GM12878 (cell line): ENCODE measurements at regions not wholly inside any gene's neighbourhood (a gene's known extent, or its start where the extent isn't known, plus 50 kb on each side); places are given as distances from the start of the nearest gene placed in this dataset. TPM values are rescaled to one million over a fixed set of nuclear protein-coding genes. Genes with fewer than 3 reads are reported as not detected.

Source experiments
- small RNA-seq: library from RNA; depleted of rRNA; stranded (forward); fragments of <200 nt; gene quantifications from one replicate; pipeline ENCODE3, GENCODE V24; 2014

Small RNAs in the stretch of these regions (small RNA-seq; reads per million reads assigned to genes)
- gene AL445264.1 (not detected), gene RNU6-54P (not detected)
